HG02943 (cell line): ENCODE measurements at regions not wholly inside any gene's neighbourhood (a gene's known extent, or its start where the extent isn't known, plus 50 kb on each side); places are given as distances from the start of the nearest gene placed in this dataset.
"Not testable (repeated sequence)": the region's sequence is repeated elsewhere in the genome, so short reads cannot be mapped to it uniquely, and the experiment has no call there.

ENCODE experiments used
- ATAC-seq: cut with Tn5 transposase; IDR thresholded peaks from one replicate; pipeline ENCODE4 v1.9.1; 2021; ENCODE audit warnings: mild to moderate bottlenecking, low read depth, moderate library complexity; ENCODE audit not compliant: unreplicated experiment

DNA sequence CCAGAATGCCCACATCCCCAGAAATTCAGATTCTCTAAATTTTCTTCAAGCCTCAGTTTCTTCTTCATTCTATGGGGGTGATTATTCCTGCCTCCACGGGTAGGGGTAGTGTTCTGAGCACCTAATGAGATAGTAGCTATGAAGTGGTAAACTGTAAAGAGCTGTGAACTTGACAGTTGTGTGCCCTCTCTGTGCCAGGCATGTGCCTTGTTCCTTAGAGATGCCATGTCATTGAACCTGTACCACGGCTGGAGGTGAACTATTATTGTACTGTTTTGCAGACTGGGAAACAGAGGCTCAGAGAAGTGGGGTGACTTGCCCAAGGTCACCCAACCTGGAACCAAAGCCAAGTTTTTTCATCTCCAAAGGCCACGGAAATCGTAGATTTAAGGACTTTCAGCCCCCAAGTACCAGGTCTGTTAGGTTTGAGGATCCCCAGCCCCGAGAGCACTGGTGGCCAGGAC is 67.7 kb upstream of the SIRPA start:
- ATAC-seq = no peak

DNA sequence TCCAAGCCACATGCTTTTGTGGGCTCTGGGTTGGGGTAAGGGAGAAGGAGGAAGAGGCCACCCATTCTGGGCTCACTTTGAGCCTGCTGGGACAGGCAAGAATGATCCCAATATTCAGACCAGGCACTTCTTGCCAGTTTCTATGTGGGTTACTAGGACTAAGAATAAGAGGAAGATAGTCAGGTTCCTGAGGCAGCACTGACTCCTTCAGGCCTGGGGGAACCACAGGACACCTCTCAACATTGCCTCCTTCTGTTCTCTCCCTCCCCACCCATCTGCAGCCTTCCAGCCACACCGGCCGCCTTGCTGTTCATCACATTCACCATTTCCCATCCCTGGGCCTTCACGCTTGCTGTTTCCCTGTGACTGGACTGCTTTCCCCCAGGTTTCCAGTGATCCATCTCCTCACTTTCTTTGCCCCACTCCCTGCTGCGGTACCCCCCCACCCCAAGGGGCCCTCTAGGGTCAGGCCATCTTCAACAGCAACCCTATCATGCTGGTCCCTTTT is 69.2 kb upstream of the SIRPA start:
- no peak for ATAC-seq

DNA sequence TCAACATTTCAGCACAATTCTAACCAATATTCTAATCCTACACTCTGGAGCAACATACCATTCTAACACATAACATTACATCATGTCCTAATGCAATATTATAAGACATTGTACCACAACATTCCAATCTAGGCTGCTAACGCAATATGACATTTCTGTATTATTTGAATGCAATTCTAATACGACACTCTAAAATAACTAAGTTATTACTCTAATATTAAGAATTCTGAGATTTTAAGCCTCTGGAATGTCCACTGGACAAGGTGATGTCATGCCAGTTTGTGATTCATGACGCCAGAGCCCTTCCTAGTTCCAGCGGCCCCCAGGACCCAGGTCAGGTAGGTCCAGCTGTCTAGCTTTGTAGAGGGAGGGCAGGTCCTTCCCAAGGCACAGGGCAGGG is 69.7 kb upstream of the SIRPA start:
- ATAC-seq = no peak

DNA sequence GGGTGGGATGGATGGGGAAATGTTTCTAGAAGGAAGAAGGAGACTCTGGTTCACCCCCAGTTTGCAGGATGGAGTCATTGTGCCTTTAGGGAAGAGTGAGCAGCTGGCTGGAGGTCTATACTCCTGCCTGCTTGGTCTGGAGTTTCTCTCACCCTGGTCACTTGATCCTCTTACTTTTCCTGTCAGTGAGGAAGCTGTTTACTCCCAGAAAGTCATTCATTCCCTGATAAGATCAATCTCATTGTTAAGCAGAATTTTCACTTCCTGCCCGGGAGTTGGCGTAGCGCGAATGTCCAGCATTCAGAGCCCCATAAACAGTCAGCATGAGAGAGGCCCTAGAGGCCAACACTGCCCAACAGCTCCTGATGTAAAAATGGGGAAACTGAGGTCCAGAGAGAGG is 70.4 kb upstream of the SIRPA start:
- no peak for ATAC-seq

DNA sequence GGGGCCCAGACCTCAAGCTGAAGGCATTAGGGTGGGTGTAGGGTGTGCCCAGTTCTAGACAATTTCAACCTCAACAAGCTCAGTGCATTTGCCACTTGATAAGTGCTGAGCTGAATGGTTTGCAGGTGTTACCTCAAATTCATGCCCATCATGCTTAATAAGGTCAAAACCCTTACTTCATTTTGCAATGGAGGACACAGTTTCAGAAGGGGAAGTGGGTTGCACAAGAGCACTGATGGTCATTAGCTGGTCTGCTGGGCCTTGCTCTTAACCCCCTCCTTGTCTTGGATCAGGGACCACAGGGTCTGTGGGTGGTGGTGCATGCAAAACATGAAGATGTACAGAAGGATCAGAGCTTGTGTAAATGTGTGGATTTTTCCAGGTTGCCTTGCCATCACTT is 71.0 kb upstream of the SIRPA start:
- ATAC-seq = no peak

DNA sequence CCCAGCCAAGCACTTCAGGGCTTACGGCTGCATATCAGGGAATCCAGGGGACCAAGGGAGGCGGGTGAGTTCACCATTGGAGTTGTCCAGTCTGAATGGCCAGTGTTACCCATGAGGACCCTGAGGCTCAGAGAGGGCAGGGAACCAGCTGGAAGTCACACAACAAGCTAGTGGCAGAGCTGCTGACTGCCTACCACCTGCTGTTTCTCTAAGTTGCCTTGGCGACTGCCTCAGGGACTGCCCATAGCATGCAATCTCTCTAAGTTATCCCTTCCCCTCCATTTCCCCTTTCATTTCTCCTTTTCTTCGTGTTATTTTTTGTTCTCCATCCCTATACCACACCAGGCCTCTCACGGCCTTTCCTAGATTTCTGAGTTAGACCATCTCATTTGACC is 71.8 kb upstream of the SIRPA start:
- no peak for ATAC-seq

DNA sequence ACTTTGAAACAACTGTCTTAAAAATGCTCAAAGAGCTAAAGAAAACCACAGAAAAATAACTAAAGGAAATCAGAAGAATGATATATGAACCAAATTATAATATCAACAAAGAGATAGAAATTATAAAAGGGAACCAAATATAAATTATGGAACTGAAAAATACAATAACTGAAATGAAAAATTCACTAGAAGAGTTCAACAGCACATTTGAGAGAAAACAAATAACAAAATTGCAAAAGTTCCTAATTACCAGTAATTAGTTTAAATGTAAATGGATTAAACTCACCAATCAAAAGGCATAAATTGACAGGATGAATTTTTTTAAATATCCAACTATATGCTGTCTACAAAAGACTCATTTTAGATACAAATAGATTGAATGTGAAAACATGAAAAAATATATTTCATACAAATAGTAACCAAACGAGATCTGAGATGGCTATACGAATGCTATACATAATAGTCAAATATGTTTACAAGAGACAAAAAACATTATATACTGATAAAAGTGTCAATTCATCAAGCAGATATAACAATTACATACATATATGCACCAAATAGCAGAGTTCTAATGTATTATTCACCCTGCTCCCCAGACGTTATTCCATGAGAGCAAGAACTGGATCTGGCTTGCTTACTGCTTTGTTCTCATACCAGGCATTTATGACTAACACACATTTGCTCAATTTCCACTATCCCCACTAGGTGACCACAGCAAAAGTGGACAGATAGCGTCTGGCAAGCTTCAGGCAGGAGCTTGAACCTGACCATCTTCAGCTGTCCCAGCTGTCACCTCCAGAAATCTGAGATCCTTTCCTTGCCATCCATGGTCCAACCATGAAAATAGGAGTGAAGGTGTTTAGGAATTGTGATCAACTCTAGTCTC is 72.4 kb upstream of the SIRPA start:
- no peak for ATAC-seq

DNA sequence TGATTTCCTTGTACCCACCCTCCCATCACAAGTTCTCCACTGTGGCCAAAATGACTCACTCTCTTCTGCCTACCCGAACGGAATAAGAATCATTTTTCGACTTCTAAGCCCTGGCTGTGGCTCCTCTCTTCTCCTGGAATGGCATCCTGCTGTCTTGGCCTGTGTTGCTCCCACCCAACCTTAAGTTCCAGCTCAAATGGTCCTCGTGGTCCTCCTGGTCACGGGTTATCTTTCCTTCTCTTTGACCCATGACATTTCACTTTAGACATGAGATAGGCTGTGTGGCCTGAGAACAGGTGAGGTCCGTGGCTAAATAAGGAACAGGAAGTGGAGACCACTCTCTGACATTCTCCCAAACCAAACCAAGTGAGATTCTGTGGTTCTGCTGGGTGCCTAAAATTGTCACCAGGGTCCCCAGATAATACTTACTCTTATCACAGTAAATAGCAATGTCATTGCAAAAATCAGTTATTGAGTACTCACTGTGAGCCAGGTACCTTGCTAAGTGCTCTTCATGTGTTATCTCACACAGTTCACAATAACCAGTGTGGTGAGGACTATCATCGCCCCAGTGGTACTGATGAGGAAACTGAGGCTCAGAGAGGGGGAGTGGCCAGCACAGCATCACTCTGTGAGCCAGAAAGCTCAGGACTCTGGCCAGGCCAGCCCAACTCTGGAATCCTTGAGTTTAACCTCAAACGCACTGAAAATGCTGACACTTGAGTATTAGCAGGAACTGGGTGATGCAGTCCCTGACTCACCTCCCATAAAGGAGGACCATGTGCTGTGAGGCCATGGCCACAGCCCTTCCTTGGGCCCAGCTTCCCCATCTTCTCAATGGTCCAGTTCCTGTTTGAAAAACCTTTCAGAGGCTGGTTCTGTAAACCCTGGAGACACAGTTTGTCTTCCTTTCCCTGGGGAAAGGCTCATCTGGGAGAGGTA is 74.8 kb upstream of the SIRPA start:
- no peak for ATAC-seq

DNA sequence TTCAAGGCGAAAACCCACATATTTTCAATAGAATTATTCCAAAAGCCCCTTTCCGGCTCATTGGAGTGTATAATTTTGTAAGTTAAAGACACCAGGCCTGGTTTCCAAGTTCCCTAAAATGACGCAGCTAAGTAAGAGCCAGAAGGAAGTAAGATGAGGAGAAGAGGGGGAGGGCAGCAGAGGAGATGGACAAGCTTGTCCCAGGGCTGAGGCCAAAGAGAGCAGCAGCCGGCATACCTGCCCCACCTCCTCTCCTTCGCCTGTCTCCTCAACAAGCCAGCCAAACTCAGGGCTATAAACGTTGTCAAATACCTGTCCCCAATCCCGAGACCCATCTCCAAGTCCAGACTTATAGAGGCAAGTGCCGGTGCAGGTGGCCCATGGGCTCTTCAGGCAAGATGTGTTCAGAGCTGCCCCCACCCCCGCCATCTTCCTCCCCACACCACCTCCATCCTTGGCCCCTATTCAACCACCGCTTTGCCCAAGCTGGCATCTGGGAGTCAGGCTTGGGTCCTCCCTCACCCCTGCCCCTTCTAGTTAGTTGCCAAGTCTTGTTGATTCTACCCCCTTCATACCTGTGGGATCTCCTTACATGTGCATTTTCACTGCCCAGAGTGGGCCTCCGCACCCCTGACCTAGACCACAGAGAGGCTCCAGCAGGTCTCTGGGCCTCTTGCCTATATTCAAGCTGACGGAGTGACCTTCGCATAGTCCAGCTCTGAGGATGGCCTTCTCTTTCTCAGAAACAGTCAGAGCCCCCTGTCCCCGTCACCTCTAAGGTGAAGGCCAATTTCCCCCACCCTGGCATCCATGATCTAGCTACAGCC is 75.7 kb upstream of the SIRPA start:
- ATAC-seq = no peak

DNA sequence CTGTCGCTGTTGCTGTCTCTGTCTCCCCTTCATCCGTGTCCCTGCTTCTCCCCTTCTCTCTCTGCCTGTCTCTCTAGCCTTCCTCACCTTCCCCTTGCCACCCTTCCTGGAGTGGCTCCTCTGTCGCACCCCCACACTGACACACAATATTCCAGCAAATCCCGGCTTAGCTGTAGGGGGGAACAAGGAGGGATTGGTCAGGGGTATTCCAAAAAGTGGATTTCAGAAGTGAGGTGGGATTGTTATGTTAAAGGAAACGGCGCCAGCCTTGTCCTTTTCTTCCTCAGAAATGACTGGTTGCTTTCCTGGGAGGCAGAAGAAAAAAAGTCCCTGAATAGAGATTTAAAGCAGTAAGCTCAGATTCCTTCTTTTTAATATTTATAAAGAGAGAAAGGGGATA is 76.3 kb upstream of the SIRPA start:
- ATAC-seq = no peak

DNA sequence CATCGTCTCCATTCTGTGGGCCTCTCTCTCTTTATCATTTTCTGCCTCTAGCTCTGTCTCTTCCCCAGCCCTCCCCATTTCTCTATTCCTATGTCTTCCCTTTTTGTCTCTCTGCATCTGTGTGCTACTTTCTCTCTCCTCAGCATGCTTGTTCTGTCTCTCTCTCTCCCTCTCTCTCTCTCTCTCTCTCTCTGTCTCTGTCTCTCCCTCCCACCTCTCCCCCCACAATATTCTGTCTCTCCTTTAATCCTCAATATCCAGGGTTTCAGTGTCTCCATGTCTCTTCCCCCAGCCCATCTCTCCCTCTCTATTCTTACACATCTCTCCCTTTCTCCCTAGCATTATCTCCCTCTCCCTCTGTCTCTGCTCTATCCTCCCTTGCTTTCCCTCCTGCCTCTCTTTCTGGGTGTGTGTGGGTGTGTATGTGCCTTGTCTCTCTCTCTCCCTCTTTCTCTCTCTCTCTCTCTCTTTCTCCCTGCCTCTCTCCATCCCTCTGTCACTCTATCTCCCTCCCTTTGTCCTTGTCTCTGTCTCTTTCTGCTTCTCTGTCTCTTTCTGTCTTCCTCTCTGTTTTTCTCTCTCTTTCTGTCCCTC is 76.9 kb upstream of the SIRPA start:
- no peak for ATAC-seq

DNA sequence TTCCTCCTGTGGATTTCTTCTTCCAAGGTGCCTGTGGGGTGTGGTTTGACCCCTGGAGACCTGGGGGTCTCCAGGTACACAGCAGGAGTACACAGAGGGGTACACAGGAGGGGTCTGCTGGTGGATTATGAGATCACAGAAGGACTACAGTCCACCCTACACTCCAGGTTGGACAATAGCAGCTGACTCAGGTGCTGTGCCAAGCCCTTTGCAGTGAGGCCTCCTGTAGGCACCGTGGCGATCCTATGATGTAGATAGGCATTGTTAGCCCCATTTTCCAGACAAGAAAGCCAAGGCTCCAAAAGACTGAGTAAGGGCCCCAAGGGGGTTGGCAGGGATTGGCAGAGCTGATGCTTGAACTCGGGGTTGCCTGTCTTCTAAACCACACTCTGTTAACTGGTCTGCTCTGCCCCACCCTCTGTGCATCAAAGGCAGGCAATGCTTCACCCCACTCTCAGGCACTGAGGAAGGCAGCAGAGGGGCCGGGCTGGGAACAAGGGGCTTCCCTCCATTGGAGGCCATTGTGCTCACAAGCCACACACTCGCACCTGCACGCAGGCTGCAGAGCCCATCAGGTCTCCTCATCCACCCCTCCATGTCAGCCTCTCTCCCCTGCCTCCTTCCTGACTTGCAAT is 77.5 kb upstream of the SIRPA start:
- no peak for ATAC-seq

DNA sequence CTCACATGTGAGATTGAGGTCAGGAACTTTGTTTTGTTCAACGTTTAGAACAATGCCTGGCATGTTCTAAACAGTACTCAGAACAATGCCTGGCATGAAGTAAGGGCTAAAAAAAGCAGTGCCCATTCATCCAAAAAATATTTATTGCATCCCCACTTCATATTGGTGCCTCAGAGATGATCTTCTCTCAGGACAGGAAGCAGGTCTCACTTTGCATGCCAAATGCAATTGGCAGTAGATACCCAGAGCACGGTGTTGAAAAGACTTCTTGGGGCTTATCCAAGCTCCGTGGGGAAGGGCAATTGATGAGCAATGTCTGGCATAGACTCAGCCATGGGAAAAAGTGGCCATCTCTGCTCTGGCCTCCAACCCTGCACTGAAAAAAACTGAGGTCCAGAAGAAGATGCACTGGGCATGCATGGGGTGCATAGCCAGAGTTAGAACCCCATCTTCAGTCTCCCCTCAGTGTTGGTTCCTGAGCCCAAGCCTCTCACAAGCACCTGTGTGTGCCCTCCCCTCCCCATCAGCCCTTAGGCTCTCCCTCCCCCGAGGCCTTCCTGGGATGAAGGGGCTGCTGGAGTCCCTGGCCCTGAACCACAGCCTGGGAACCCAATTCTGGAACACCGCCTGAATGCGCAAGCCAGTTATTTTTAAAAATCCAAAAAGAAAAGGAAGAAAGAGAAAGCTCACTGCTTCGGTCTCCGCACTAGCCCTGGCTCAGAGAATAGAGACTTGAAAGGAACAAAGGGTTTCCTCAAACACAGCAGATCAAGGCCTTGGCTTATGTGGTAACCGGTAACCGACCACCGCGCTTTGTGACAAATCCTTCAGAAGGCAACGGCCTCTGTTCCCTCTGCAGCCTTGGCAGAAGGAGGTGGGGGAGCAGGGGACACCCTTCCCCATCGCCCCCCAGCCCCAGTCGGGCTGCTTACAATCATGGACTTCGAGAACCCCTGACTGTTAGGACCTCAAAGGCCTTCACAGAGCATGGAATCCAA is 78.5 kb upstream of the SIRPA start:
- no peak for ATAC-seq

DNA sequence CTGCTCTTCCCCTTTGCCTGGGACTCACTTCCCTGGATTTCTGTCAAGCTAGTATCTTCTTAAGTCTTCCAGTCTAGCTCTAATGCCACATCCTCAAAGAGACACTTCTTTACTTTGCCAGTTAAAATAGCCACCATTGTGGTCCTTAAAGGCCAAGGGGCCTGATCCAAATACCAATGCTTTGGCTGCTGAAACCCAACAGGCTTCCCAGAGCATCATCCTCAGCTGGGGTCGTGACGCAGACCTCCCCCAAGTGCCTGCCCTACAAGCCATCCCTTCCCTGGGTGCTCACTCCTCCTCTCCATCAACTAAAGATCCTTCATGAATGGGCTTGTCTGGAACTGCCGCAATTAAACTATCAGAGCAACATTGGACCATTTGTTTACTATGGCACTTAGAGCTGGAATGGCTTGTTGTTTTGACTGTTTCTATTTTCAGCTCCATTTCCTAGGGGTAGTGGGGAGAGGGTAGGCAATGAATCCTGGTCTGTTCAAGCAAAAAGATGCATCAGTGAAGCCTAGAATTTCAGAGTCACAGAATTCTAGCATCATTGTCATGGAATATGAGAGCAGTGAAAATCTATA is 79.6 kb upstream of the SIRPA start:
- no peak for ATAC-seq

DNA sequence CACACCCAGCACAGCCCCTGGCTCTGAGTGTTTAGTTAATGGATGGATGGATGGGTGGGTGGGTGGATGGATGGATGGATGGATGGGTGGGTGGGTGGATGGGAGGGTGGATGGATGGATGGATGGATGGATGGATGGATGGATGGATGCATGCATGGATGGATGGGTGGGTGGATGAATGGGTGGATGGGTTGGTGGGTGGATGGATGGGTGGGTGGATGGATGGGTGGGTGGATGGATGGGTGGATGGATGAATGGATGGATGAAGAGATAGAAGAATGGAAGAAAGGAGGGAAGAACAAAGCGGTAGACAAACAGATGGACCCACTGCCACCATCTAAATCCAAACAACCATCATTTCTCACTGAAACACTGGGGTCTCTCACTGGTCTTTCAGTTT is 80.3 kb upstream of the SIRPA start:
- not testable (repeated sequence) for ATAC-seq

DNA sequence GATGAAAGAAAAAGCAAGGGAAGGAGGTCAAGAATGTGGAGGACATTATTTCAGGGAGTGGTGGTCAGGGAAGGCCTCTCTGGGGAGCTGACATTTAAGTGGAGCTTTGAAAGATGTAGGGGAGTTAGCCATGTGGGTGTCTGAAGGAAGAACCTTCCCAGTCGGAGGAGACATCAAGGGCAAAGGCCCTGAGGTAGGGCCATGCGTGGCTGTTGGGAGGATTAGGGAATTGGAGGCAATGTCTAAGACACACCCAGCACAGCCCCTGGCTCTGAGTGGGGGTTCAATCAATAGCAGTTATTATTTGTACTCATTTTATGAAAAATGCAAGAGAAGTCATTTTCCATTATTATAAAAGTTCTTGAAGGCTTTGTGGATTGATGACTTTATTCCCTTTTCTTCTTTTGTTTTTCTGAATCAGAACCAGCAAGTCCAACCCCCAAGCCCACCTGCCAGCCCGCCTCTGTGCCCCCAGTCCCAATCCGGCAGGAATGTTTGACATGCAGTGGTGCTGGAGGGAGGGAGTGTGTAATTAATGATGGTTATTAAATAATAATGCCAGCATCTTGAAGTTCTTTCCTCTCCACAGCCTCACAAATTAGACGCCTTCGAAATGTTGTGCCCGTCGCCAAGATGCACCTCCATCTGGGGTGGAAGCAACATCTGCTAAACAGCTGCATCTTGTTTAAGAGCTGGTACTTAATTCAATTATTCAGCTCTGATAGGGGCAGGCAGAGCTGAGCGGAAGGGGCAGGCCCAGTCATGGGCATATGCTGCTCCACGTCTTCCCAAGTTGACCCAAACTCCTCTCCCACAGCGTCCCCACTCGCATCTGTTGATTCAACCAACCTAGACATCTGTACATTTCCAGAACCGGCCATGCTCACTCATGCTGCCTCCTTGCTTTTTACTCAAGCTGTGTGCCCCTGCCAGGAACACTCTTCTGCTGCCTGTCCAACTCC is 81.3 kb upstream of the SIRPA start:
- ATAC-seq = no peak

DNA sequence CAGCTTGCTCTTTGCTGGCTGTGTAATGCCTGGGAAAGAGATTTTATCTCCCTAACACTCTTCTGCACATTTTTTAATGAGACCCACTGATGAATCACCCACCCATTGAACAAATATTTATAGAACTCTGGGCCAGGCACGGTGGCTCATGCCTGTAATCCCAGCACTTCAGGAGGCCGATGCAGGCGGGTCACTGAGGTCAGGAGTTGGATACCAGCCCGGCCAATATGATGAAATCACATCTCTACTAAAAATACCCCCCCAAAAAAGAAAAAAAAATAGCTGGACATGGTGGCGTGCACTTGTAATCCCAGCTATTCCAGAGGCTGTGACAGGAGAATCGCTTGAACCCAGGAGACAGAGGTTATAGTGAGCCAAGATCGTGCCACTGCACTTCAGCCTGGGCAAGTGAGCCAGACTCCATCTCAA is 82.1 kb upstream of the SIRPA start:
- no peak for ATAC-seq
